Fibroblast of mammary gland (primary cell): ENCODE measurements at regions not wholly inside any gene's neighbourhood (a gene's known extent, or its start where the extent isn't known, plus 50 kb on each side); places are given as distances from the start of the nearest gene placed in this dataset.

Experiments
- DNase-seq: peaks from one replicate; pipeline ENCODE4 v3.0.0-alpha.2; 2010; ENCODE audit warnings: low read depth
- H3K4me3 ChIP-seq: 2 replicates; pipeline ENCODE4 v1.5.1; 2011; ENCODE audit warnings: low read depth, mild to moderate bottlenecking, low read length, moderate library complexity; ENCODE audit not compliant: control insufficient read depth
- CTCF ChIP-seq: conservative IDR thresholded peaks from 2 replicates; pipeline ENCODE4 v1.5.1; 2011; ENCODE audit warnings: low read depth, low read length, inconsistent platforms; ENCODE audit not compliant: control insufficient read depth, insufficient read depth

DNA sequence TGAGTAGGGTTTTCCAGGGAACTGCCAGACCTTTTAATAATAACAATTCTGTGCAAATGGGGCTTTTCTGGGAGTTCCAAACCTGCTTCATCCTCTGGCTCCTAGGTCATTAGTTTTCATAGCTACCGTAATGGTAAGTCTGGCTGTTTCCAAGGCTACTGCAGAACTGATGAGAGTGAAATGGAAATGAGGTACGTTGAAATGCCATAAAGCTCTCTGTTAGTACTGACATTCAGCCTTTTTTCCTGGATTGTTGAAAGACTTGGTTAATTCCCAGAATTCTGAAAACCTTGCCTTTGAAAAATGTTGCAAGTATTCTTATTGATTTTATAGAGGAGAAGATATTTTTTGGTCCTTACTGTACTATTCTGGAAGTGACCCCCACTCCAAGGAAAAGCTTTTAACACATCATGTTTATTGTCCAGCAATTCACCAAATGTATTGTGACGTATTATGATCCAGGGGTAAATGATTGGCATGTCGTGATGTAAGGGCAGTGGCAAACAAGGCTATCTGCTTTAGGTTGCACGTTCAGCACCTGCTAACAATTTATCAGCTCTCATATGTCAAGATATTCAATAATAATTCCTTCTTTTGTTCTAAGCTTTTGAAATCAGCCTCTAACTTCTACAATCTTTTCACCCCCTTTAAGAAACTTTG, 767.0 kb upstream of the RAB6C start:
- DNase-seq, result no peak
- no peak overlapping the region for H3K4me3 ChIP-seq
- no peak for TF ChIP-seq CTCF

- no peak overlapping the region for H3K4me3 ChIP-seq
- TF ChIP-seq CTCF, result no peak
- DNase-seq, result no peak
Measured at GRCh38 chr2:129224022-129224421, 755.4 kb upstream of the RAB6C start.

DNA sequence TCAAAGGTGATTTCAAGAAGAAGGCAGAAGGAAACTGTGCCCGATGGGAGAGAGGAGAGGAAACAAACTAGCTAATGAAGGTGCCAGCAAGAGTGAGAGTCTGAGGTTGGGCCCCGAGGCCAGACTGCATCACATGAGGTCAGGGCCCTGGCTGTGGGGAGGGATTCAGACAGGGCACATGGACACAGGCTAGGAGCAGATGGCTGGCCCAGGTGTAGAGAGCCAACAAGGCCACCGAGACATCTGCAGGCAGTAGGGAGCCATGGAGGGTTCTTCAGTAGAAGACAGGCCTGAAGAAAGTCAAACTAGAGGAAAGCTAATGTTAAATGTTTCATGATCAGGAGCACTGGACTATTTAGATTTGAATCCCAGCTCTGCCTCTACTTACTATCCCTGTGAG, 755.0 kb upstream of the RAB6C start:
- H3K4me3 ChIP-seq, result no peak overlapping the region
- no peak for DNase-seq
- no peak for TF ChIP-seq CTCF

- no peak for DNase-seq
- no peak for TF ChIP-seq CTCF
- H3K4me3 ChIP-seq, result no peak overlapping the region
Measured at GRCh38 chr2:129229196-129229595, 750.3 kb upstream of the RAB6C start.

DNA sequence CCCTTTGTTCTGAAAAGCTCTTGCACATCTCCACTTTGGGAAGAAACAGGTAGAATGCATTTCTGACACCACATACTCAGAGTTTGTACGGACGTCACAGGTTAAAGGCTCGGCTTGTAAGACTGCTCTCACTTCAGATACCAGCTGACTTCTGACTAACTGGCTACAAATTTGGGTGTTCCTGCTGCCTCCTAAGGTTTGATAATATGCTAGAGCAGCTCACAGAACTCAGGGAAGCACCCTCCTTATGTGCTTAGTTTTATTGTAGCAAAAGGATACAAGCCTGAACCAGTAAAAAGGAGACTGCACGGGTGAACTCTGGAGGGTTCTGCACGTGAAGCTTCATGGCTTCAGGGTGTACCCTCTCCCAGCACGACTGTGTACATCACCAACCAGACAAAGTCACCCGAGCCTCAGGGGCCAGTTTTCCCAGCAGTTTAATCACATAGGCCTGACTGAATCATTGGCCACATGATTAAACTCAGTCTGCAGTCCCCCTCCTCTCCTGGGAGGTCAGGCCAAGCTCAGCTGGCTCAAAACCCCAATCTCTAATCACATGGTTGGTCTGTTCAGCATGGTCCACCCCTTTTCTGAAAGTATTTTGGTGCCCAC, 749.5 kb upstream of the RAB6C start:
- H3K4me3 ChIP-seq, result no peak overlapping the region
- no peak for TF ChIP-seq CTCF
- no peak for DNase-seq

DNA sequence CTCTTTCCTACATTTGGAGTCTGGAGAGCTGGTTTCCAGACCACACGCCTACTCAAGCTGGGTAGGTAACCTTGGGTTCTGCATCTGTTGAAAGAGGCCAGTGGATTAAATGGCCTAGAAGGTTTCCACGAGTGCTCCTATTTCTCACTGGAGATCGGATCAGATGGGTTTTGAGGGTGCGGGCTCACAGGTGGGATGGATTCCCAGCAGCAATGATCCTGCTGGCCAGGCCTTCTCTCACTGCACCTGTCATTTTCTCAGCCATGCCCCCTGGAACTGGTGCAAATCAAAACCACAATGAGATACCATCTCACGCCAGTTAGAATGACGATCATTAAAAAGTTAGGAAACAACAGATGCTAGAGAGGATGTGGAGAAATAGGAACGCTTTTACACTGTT, 747.5 kb upstream of the RAB6C start:
- no peak overlapping the region for H3K4me3 ChIP-seq
- no peak for DNase-seq
- TF ChIP-seq CTCF, result no peak
